Natural killer cell treated with Interleukin-12 subunit alpha and Interleukin-12 subunit beta and Interleukin-15 and Interleukin-18, amount 100 ng/mL, for 72 hours (primary cell): ENCODE measurements at regions not wholly inside any gene's neighbourhood (a gene's known extent, or its start where the extent isn't known, plus 50 kb on each side); places are given as distances from the start of the nearest gene placed in this dataset.
"Not testable (repeated sequence)": the region's sequence is repeated elsewhere in the genome, so short reads cannot be mapped to it uniquely, and the experiment has no call there.

Experiments used
- ATAC-seq, 2 donors: fragments of 150-1000 bp; cut with Tn5 transposase in 1 of 2; sonication (Bioruptor Pico), chemical (Tn5 transposase) in 1 of 2; 2 replicates each; pipeline ENCODE4 v1.10.0; 2021
- DNase-seq: peaks from one replicate; pipeline ENCODE4 v3.0.0; 2022; ENCODE audit warnings: low spot score
- H3K27ac Mint-ChIP-seq, 2 donors: 1 replicate in 1 of 2; 2 replicates in 1 of 2; pipeline ENCODE4 v1.8.0; 2022; ENCODE audit warnings: mixed read lengths in 2 of 2, mild to moderate bottlenecking in 1 of 2, moderate library complexity in 1 of 2
- H3K27me3 Mint-ChIP-seq, 2 donors: 1 replicate in 1 of 2; 2 replicates in 1 of 2; pipeline ENCODE4 v1.8.0; 2022; ENCODE audit warnings: mixed read lengths in 2 of 2
- H3K36me3 Mint-ChIP-seq: one replicate; pipeline ENCODE4 v1.8.0; 2022; ENCODE audit warnings: mixed read lengths
- H3K4me1 Mint-ChIP-seq, 2 donors: 1 replicate in 1 of 2; 2 replicates in 1 of 2; pipeline ENCODE4 v1.8.0; 2022; ENCODE audit warnings: low read depth in 2 of 2, mixed read lengths in 2 of 2, mild to moderate bottlenecking in 1 of 2
- H3K4me3 Mint-ChIP-seq: one replicate; pipeline ENCODE4 v1.8.0; 2022; ENCODE audit warnings: mixed read lengths
- H3K9me3 Mint-ChIP-seq: 2 replicates; pipeline ENCODE4 v1.8.0; 2022; ENCODE audit warnings: mixed read lengths

DNA sequence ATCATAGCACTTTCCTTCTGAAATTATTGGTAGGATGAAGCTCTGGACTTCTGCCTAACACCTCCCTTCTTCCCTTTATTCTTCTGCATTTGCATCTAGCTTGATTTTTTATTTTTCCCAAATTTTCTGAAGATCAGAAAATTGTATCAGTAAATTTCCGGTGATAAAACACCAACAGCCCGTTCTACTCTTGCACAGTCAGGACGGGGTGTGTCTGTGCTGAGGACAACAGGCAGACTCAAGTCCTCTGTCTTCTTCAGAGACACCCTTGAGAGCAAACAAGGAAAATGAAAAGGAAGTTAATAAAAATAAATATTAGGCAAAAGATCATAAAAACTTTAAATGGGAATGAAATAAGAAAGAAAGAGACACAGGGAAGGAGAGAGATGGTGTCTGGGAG lies 120.7 kb downstream of the ARL4C start:
- peaks cover 21 to 23% of the 10 kb centered on the region in 2 donors for H3K4me1 Mint-ChIP-seq
- no peaks in the 10 kb centered on the region for H3K9me3 Mint-ChIP-seq
- H3K4me3 Mint-ChIP-seq = no peak overlapping the region
- no peaks in the 10 kb centered on the region for H3K36me3 Mint-ChIP-seq
- ATAC-seq = no peak
- no peak overlapping the region for H3K27ac Mint-ChIP-seq
- DNase-seq = no peak
- no peaks in the 10 kb centered on the region for H3K27me3 Mint-ChIP-seq

DNA sequence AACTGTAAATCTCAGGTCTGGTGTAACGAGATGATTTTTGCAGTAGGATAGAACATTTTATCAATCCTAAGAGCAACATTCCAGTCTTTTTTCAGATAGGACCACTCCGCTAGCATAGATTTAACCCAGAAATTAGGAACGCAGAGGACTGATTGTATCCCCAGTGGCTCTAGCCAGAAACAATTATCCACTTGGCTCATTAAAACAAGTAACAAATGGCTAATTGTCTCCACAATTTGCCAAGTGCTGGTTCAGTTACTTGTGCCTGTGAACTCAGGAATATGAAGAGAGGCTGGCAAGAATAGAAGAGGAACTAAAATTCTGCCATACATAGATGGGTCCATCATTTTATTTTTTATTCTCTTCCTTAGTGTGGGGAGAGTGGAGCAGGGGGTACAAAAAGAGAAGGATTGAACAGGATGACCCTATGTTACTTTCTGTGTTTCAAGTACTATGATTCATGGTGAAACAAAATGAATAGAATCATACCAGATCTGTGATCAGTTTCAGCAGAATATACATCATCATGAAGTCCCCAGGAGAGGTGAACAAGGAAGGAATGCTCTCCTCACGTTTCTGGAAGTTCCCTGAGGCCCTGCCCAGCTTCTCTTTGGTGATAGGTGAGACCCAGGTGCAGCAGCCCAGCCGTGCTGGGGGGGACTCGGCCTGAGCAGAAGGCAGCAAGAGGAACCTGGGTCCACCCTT lies 121.6 kb downstream of the ARL4C start:
- ATAC-seq (no peak), DNase-seq (no peak)
- H3K27ac Mint-ChIP-seq = peak overlapping the region in 1 of 2 donors; percentile 26
- H3K36me3 Mint-ChIP-seq = no peaks in the 10 kb centered on the region
- H3K9me3 Mint-ChIP-seq = no peaks in the 10 kb centered on the region
- H3K4me1 Mint-ChIP-seq = peaks cover 22 to 25% of the 10 kb centered on the region in 2 donors
- H3K27me3 Mint-ChIP-seq = no peaks in the 10 kb centered on the region
- H3K4me3 Mint-ChIP-seq = no peak overlapping the region

DNA sequence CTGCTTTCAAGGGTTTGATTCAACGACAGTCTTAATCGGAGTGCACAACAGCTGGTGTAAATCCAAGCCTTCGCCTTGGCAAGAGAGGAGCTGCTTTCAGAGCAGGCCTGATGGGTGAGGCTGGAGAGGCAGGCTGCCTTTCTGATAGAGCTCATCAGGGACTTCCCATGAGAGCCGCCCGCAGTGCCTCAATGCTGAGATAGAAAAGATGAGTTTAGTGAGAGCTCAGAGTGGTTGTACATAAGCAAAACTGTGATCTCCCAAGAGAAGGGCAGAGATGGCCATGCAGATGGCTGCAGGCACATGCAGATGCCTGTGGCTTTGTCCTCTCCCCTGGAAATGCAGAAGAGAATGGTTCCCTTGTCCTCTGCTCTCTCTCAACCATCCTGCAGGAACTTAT lies 122.1 kb downstream of the ARL4C start:
- peaks cover 25 to 31% of the 10 kb centered on the region in 2 donors for H3K4me1 Mint-ChIP-seq

DNA sequence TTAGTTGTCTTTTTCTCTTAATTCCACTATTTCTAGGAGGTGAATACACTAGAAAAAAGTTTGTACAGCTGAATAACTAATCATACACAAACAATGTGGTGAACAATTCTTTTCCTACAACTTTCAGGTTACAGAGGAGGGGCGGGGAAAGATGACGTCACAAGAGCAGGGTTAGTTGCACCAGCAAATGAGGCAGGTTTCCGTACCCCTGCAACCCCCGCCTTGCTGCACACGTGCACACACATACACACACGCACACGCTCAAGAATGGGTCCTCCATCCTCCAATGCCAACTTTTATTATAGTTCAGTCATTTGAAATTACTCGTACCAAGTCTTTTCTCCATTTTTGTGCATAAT lies 122.8 kb downstream of the ARL4C start:
- Mint-ChIP-seq H3K9me3 (no peaks in the 10 kb centered on the region), H3K27me3 (no peaks in the 10 kb centered on the region)

More for the DNA sequence above, 122.1 kb downstream of the ARL4C start:
- no peaks in the 10 kb centered on the region for H3K9me3 Mint-ChIP-seq
- no peak for DNase-seq
- no peak for ATAC-seq
- H3K27ac Mint-ChIP-seq = peak overlapping the region in 1 of 2 donors; percentile 26
- no peaks in the 10 kb centered on the region for H3K27me3 Mint-ChIP-seq
- no peak overlapping the region for H3K4me3 Mint-ChIP-seq
- no peaks in the 10 kb centered on the region for H3K36me3 Mint-ChIP-seq

DNA sequence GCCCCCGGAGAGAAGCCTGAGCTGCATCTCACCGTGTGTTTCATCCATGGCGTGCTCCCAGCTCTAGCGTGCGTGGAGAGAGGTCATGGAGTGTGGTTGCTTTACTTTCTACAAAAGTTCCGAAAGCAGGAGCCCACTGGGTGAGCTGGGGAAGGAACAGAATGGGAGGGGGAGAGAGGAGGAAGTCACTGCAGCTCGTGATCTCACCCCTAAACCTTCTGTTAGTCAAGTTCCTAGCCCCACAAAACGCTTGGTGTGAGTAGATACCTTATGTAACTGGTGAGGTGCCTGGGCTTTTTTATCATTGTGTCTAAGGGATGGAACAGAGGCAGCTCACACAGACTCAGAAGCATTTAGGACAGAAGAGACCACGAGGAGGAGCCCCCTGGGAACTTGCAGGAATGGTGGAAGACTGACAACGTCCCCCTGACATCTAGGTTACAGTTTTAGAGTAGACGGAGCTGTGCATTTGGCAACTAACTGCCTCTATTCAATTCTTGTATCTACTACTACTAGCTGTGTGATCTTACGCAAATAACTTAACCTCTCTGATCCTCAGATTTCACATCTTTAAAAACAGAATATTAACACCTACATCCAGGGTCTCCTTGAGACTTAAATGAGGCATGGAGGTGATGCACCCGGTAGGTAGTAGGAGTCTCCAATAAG lies 123.3 kb downstream of the ARL4C start:
- Mint-ChIP-seq H3K36me3 (no peaks in the 10 kb centered on the region), H3K4me1 (peaks cover 30 to 42% of the 10 kb centered on the region in 2 donors), H3K9me3 (no peaks in the 10 kb centered on the region), H3K27ac (peak overlapping the region; percentile 33 to 74), H3K4me3 (no peak overlapping the region), H3K27me3 (no peaks in the 10 kb centered on the region)
- ATAC-seq (no peak), DNase-seq (no peak)

More for the DNA sequence above, 122.8 kb downstream of the ARL4C start:
- Mint-ChIP-seq H3K4me1 (peaks cover 25 to 36% of the 10 kb centered on the region in 2 donors), H3K27ac (no peak overlapping the region), H3K36me3 (no peaks in the 10 kb centered on the region), H3K4me3 (no peak overlapping the region)
- no peak for DNase-seq
- ATAC-seq = no peak

- Mint-ChIP-seq H3K27me3 (no peaks in the 10 kb centered on the region), H3K9me3 (no peaks in the 10 kb centered on the region), H3K36me3 (no peaks in the 10 kb centered on the region), H3K4me1 (peaks cover 35 to 47% of the 10 kb centered on the region in 2 donors), H3K4me3 (no peak overlapping the region), H3K27ac (peak overlapping the region; percentile 33 to 74)
- DNase-seq = no peak
- ATAC-seq = no peak
Measured at GRCh38 chr2:234373060-234373459, 123.8 kb downstream of the ARL4C start.

DNA sequence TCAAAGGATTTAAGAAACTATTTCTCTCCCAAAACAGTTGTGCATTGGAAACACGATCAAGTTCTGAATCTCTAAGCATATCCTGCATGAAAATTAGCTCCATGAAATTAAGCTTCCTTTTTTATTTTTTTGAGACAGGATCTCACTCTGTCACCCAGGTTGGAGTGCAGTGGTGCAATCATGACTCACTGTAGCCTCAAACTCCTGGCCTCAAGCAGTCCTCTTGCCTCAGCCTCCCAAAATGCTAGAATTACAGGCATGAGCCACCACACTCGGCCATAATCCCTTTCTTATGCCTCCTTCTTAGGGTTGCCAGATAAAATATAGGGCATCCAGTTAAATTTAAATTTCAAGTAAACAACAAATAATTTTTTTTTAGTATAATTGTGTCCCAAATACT lies 124.4 kb downstream of the ARL4C start:
- no peaks in the 10 kb centered on the region for H3K36me3 Mint-ChIP-seq
- no peak for ATAC-seq
- no peaks in the 10 kb centered on the region for H3K9me3 Mint-ChIP-seq
- no peak for DNase-seq
- peak overlapping the region; percentile 4 for H3K4me3 Mint-ChIP-seq
- peak overlapping the region in 1 of 2 donors; percentile 74 for H3K27ac Mint-ChIP-seq
- H3K27me3 Mint-ChIP-seq = no peaks in the 10 kb centered on the region
- peaks cover 37 to 49% of the 10 kb centered on the region in 2 donors for H3K4me1 Mint-ChIP-seq

- peak overlapping the region; percentile 34 for H3K4me3 Mint-ChIP-seq
- H3K27me3 Mint-ChIP-seq = no peaks in the 10 kb centered on the region
- no peaks in the 10 kb centered on the region for H3K9me3 Mint-ChIP-seq
- no peak for DNase-seq
- peaks cover 38 to 50% of the 10 kb centered on the region in 2 donors for H3K4me1 Mint-ChIP-seq
- peak overlapping the region; percentile 55 to 81 for H3K27ac Mint-ChIP-seq
- ATAC-seq = peak; percentile 71 to 72
- H3K36me3 Mint-ChIP-seq = no peaks in the 10 kb centered on the region
Measured at GRCh38 chr2:234368861-234369261, 128.0 kb downstream of the ARL4C start.

- H3K4me3 Mint-ChIP-seq = no peak overlapping the region
- H3K27me3 Mint-ChIP-seq = no peaks in the 10 kb centered on the region
- ATAC-seq (no peak), DNase-seq (no peak)
- H3K4me1 Mint-ChIP-seq = peaks cover 23 to 43% of the 10 kb centered on the region in 2 donors
- no peaks in the 10 kb centered on the region for H3K9me3 Mint-ChIP-seq
- H3K27ac Mint-ChIP-seq = no peak overlapping the region
- H3K36me3 Mint-ChIP-seq = no peaks in the 10 kb centered on the region
Measured at GRCh38 chr2:234366891-234367290, 130.0 kb downstream of the ARL4C start.

DNA sequence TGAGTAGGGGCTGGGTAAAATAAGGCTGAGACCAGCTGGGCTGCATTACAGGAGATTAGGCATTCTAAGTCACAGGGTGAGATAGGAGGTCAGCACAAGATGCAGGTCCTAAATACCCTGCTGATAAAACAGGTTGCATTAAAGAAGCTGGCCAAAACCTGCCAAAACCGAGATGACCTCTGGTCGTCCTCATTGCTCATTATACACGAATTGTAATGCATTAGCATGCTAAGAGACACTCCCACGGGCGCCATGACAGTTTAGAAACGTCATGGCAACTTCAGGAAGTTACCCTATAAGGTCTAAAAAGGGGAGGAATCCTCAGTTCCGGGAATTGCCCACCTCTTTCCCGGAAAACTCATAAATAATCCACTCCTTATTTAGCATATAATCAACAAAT lies 132.2 kb downstream of the ARL4C start:
- no peak overlapping the region for H3K4me3 Mint-ChIP-seq
- H3K9me3 Mint-ChIP-seq = peaks cover 3% of the 10 kb centered on the region
- no peak for ATAC-seq
- H3K27ac Mint-ChIP-seq = peak overlapping the region in 1 of 2 donors; percentile 62
- H3K4me1 Mint-ChIP-seq = peaks cover 29 to 44% of the 10 kb centered on the region in 2 donors
- DNase-seq = no peak
- peaks cover 5% of the 10 kb centered on the region for H3K36me3 Mint-ChIP-seq
- no peaks in the 10 kb centered on the region for H3K27me3 Mint-ChIP-seq

GRCh38 chr2:234363647-234364294 lies 133.1 kb downstream of the ARL4C start:
- Mint-ChIP-seq H3K27ac (peak overlapping the region in 1 of 2 donors; percentile 67), H3K9me3 (peaks cover 7% of the 10 kb centered on the region), H3K4me3 (no peak overlapping the region), H3K27me3 (no peaks in the 10 kb centered on the region), H3K36me3 (peaks cover 5% of the 10 kb centered on the region), H3K4me1 (peaks cover 29 to 36% of the 10 kb centered on the region in 2 donors)
- ATAC-seq (no peak), DNase-seq (no peak)

DNA sequence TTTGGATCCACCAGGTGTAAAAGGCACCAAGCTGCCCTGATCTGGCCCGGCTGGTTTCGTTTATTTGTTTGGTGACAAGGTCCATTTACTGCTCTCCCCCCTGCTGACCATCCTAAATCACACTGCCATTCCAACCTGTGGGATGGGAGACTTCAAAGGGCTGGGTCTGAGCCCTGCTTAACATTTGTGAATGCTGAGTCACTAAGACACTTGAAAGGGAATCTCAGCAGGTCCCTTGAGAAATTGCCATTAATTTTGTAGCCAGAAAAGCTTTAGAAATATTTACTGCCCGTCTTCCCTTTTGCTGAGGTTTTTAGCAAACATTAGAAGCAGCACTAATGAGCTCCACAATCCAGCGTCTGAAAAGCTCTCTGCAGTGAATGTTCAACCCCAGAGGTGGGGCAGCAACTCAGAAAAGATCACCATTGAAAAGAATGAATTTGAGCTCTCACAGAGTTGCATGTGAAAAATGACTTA lies 133.8 kb downstream of the ARL4C start:
- Mint-ChIP-seq H3K4me1 (peaks cover 26 to 29% of the 10 kb centered on the region in 2 donors), H3K4me3 (no peak overlapping the region), H3K27ac (peak overlapping the region in 1 of 2 donors; percentile 67), H3K9me3 (peaks cover 11% of the 10 kb centered on the region), H3K27me3 (no peaks in the 10 kb centered on the region), H3K36me3 (peaks cover 5% of the 10 kb centered on the region)
- ATAC-seq = no peak
- no peak for DNase-seq

- Mint-ChIP-seq H3K4me1 (peaks cover 27 to 28% of the 10 kb centered on the region in 2 donors), H3K27ac (peak overlapping the region in 1 of 2 donors; percentile 72), H3K9me3 (peaks cover 11% of the 10 kb centered on the region)
- DNase-seq, H3K4me3 Mint-ChIP-seq, ATAC-seq, H3K27me3 Mint-ChIP-seq, H3K36me3 Mint-ChIP-seq: not testable (repeated sequence)
Measured at GRCh38 chr2:234360313-234360975, 136.4 kb downstream of the ARL4C start.
